ENCODE measurements at regions not wholly inside any gene's neighbourhood (a gene's known extent, or its start where the extent isn't known, plus 50 kb on each side); places are given as distances from the start of the nearest gene placed in this dataset.

GRCh38 chr9:85377731-85378289 lies 363.9 kb downstream of the AGTPBP1 start:
- TF ChIP-seq EZH2 (IDR thresholded peaks at IDR 0.05; ENCODE audit: borderline replicate concordance, insufficient read depth, low read length, poor library complexity, severe bottlenecking) (no peak), TAF1 (IDR thresholded peaks at IDR 0.05; ENCODE audit: low read depth) (no peak), CTCF (IDR thresholded peaks at IDR 0.05; ENCODE audit: poor library complexity, severe bottlenecking) (no peak), EP300 (conservative IDR thresholded peaks at IDR 0.05; ENCODE audit: poor library complexity, severe bottlenecking) (peak; percentile 47), POLR2AphosphoS5 (IDR thresholded peaks at IDR 0.05) (no peak), REST (IDR thresholded peaks at IDR 0.05; ENCODE audit: borderline replicate concordance) (no peak)
